PFSK-1 (cell line): ENCODE measurements at regions not wholly inside any gene's neighbourhood (a gene's known extent, or its start where the extent isn't known, plus 50 kb on each side); places are given as distances from the start of the nearest gene placed in this dataset.

Experiments
- FOXP2 ChIP-seq: optimal IDR thresholded peaks from 2 replicates; pipeline ENCODE3; 2011; ENCODE audit warnings: borderline replicate concordance, control low read depth, inconsistent platforms; ENCODE audit not compliant: insufficient read depth; ENCODE audit errors: extremely low read length, extremely low read depth
- POLR2AphosphoS5 ChIP-seq: IDR thresholded peaks from 2 replicates; pipeline ENCODE4 v1.6.1; 2012; ENCODE audit warnings: low read depth, mild to moderate bottlenecking, control low read depth, low read length, moderate library complexity
- SIN3A ChIP-seq: IDR thresholded peaks from 2 replicates; pipeline ENCODE4 v1.6.1; 2012; ENCODE audit warnings: mild to moderate bottlenecking, low read length, moderate library complexity, borderline replicate concordance; ENCODE audit not compliant: insufficient read depth
- TAF1 ChIP-seq: IDR thresholded peaks from 2 replicates; pipeline ENCODE4 v1.6.1; 2012; ENCODE audit warnings: low read length, control low read depth, borderline replicate concordance; ENCODE audit not compliant: insufficient read depth
- TF ChIP-seq, protein P1 (sequence below), 2 experiments: IDR thresholded peaks; 2 replicates each; pipeline versions ENCODE4 v1.6.1 to v1.8.0; 2011 to 2012; ENCODE audit warnings: low read depth in 2 of 2, low read length in 2 of 2, control low read depth in 1 of 2, inconsistent platforms in 1 of 2, mild to moderate bottlenecking in 1 of 2, moderate library complexity in 1 of 2; ENCODE audit not compliant: insufficient read depth in 1 of 2

DNA sequence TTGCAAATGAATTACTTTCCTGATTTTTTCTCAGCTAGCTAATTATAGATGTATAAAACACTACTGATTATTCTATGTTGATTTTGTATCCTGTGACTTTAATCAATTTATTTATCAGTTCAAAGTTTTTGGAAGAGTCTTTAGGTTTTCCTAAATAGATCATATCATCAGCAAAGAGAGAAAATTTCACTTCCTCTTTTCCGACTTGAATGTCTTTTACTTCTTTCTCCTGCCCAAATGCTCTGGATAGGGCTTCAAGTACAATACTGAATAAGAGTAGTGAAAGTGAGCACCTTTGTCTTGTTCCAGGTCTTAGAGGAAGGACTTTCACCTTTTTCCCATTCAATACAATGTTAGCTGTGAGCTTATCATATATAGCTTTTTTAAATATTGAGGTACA is 417.9 kb downstream of the PDGFC start:
- TF ChIP-seq POLR2AphosphoS5 (no peak), TAF1 (no peak), FOXP2 (no peak), SIN3A (no peak)
- TF ChIP-seq, protein P1, sequence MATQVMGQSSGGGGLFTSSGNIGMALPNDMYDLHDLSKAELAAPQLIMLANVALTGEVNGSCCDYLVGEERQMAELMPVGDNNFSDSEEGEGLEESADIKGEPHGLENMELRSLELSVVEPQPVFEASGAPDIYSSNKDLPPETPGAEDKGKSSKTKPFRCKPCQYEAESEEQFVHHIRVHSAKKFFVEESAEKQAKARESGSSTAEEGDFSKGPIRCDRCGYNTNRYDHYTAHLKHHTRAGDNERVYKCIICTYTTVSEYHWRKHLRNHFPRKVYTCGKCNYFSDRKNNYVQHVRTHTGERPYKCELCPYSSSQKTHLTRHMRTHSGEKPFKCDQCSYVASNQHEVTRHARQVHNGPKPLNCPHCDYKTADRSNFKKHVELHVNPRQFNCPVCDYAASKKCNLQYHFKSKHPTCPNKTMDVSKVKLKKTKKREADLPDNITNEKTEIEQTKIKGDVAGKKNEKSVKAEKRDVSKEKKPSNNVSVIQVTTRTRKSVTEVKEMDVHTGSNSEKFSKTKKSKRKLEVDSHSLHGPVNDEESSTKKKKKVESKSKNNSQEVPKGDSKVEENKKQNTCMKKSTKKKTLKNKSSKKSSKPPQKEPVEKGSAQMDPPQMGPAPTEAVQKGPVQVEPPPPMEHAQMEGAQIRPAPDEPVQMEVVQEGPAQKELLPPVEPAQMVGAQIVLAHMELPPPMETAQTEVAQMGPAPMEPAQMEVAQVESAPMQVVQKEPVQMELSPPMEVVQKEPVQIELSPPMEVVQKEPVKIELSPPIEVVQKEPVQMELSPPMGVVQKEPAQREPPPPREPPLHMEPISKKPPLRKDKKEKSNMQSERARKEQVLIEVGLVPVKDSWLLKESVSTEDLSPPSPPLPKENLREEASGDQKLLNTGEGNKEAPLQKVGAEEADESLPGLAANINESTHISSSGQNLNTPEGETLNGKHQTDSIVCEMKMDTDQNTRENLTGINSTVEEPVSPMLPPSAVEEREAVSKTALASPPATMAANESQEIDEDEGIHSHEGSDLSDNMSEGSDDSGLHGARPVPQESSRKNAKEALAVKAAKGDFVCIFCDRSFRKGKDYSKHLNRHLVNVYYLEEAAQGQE (IDR thresholded peaks at IDR 0.05; ENCODE audit: insufficient read depth in 1 of 2, low read depth in 2 of 2, low read length in 2 of 2) = no peak
